ENCODE measurements at regions not wholly inside any gene's neighbourhood (a gene's known extent, or its start where the extent isn't known, plus 50 kb on each side); places are given as distances from the start of the nearest gene placed in this dataset.
A peak's percentile ranks its signal among the peaks of the same experiment; 100 is the strongest.

DNA sequence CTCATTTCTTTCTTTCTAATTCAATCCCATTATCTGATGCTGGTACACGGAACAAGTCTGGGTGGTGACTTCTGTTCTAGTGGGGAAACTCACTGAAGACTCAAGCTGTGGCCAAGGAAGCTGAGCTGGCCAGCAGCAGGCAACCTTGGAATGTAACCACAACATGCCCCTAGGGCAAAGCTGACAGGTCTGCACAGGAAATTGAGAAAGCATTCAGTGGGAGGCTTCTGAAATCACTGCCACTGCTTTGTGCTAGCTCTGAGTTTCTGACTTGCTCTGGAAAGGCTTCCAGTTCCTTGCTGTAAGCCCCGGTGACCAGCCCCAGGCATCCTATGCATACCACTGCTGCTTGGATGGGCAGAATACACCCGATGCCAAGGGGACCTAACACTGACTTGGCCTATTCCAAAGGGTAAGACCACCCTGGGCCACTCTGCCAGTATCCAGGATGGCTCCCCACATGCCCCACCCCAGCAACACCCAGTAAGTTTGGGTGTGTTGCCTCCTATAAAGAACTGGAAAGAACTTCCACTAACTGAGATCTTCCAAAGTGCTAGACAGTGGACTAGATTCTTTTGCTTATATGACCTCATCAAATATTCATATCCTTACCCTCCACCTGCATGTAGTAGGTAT is 84.5 kb upstream of the CDKN3 start:
- H3K27me3 ChIP-seq (replicated peaks) = no peaks in the 10 kb centered on the region
- no peak overlapping the region for H3K4me3 ChIP-seq (ENCODE audit: low read depth, low read length)
- no peak overlapping the region for H3K27ac ChIP-seq
- in situ Hi-C loops (cut with HindIII; ENCODE audit: low pct_ligation_motif_present, low sequenced_read_pairs) = no loop called here
- TF ChIP-seq, protein P1, sequence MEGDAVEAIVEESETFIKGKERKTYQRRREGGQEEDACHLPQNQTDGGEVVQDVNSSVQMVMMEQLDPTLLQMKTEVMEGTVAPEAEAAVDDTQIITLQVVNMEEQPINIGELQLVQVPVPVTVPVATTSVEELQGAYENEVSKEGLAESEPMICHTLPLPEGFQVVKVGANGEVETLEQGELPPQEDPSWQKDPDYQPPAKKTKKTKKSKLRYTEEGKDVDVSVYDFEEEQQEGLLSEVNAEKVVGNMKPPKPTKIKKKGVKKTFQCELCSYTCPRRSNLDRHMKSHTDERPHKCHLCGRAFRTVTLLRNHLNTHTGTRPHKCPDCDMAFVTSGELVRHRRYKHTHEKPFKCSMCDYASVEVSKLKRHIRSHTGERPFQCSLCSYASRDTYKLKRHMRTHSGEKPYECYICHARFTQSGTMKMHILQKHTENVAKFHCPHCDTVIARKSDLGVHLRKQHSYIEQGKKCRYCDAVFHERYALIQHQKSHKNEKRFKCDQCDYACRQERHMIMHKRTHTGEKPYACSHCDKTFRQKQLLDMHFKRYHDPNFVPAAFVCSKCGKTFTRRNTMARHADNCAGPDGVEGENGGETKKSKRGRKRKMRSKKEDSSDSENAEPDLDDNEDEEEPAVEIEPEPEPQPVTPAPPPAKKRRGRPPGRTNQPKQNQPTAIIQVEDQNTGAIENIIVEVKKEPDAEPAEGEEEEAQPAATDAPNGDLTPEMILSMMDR (IDR thresholded peaks at IDR 0.05; ENCODE audit: low read depth, low read length, missing control alignments) = no peak
- H3K36me3 ChIP-seq (replicated peaks) = no peaks in the 10 kb centered on the region
- DNase-seq = peak; percentile 80

DNA sequence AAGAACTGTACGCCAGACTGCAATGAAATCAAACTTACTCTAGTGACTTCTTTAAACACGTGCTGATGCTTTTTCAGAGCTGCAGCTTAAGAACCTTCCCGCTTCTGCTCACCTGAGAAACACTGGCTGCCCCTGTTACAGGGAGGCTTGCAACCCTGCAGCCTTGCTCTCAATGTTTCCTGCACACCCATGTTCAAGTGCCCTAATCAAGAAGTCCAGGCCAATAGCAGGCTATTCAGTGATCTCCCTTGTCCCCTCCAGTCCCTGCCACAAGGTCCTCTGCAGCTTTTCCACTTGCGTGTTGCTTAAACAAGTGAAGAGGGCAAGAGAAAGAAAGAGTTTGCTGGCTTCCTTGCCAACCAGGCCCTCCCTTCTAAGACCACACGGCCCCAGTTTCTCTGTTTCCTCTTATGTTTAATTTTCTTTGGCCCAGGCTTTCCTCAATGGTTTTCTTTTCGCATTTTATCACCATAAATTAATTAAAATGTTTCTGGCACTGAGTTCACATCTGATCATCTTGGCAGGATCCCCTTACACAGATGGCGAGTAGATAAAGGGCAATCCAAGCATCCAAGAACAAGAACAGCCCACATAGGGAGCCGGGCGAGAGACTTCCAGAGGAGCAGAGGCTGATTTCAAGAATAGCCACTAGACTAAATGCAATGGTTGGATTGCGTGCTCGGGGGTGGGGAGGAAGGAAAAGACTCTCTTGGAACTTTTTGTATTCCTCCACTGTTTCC is 82.3 kb upstream of the CDKN3 start:
- no peaks in the 10 kb centered on the region for H3K27me3 ChIP-seq (replicated peaks)
- TF ChIP-seq, protein P1 (IDR thresholded peaks at IDR 0.05; ENCODE audit: low read depth, low read length, missing control alignments) = no peak
- DNase-seq = no peak

GRCh38 chr14:54316652-54317051 is 80.2 kb upstream of the CDKN3 start:
- TF ChIP-seq, protein P1 (IDR thresholded peaks at IDR 0.05; ENCODE audit: low read depth, low read length, missing control alignments) = no peak
- in situ Hi-C loops (cut with HindIII; ENCODE audit: low pct_ligation_motif_present, low sequenced_read_pairs) = no loop called here

More for the DNA sequence above, 82.3 kb upstream of the CDKN3 start:
- Histone ChIP-seq H3K36me3 (replicated peaks) (no peaks in the 10 kb centered on the region), H3K4me3 (ENCODE audit: low read depth, low read length) (no peak overlapping the region), H3K27ac (no peak overlapping the region)
- in situ Hi-C loops (cut with HindIII; ENCODE audit: low pct_ligation_motif_present, low sequenced_read_pairs) = no loop called here

GRCh38 chr14:54317391-54317790 is 79.4 kb upstream of the CDKN3 start:
- TF ChIP-seq, protein P1 (IDR thresholded peaks at IDR 0.05; ENCODE audit: low read depth, low read length, missing control alignments) = no peak
- Histone ChIP-seq H3K36me3 (replicated peaks) (no peaks in the 10 kb centered on the region), H3K4me3 (ENCODE audit: low read depth, low read length) (no peak overlapping the region), H3K27me3 (replicated peaks) (no peaks in the 10 kb centered on the region), H3K27ac (no peak overlapping the region)
- DNase-seq = no peak
- in situ Hi-C loops (cut with HindIII; ENCODE audit: low pct_ligation_motif_present, low sequenced_read_pairs) = no loop called here

More at GRCh38 chr14:54316652-54317051, 80.2 kb upstream of the CDKN3 start:
- no peaks in the 10 kb centered on the region for H3K27me3 ChIP-seq (replicated peaks)
- H3K4me3 ChIP-seq (ENCODE audit: low read depth, low read length) = no peak overlapping the region
- H3K36me3 ChIP-seq (replicated peaks) = no peaks in the 10 kb centered on the region
- no peak for DNase-seq
- H3K27ac ChIP-seq = no peak overlapping the region

DNA sequence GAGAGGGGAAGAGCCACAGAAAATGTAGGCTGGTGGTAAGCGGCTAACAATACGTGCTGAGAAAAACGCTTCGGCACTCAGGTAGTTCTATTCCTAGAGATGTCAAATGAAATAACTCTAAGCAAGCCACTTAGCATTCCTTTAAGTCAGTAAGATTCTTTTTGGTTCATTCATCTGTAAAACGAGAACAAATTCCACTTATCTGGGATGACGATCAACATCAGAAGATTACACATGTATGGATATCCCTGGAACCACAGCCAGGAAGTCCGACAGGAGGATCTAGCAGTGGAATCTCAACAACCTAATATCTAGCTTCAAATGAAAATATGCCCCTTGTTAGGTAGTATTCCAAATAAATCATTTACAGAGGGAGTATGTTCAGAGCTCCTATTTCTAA is 74.6 kb upstream of the CDKN3 start:
- no peak overlapping the region for H3K27ac ChIP-seq
- in situ Hi-C loops (cut with HindIII; ENCODE audit: low pct_ligation_motif_present, low sequenced_read_pairs) = no loop called here
- no peaks in the 10 kb centered on the region for H3K27me3 ChIP-seq (replicated peaks)
- no peaks in the 10 kb centered on the region for H3K36me3 ChIP-seq (replicated peaks)
- DNase-seq = no peak
- TF ChIP-seq, protein P1 (IDR thresholded peaks at IDR 0.05; ENCODE audit: low read depth, low read length, missing control alignments) = no peak
- H3K4me3 ChIP-seq (ENCODE audit: low read depth, low read length) = no peak overlapping the region

Data from brain microvascular endothelial cell (primary cell).